CD4-positive, alpha-beta T cell (primary cell): ENCODE measurements at regions not wholly inside any gene's neighbourhood (a gene's known extent, or its start where the extent isn't known, plus 50 kb on each side); places are given as distances from the start of the nearest gene placed in this dataset.

Experiments used
- ATAC-seq: fragments of 200-7000 bp; cut with Tn5 transposase; one replicate; pipeline ENCODE4 v1.10.0; 2022; ENCODE audit warnings: mild to moderate bottlenecking; ENCODE audit not compliant: poor library complexity
- CTCF ChIA-PET: fragments of 350-600 bp; sonication (Branson Sonifier 250); formaldehyde crosslinking; loops from one replicate; lab custom pipeline; 2021; ENCODE audit warnings: antibody characterized with exemption, inconsistent platforms; lab: Charles Lee
- POLR2A ChIA-PET: fragments of 350-600 bp; sonication (Branson Sonifier 250); formaldehyde crosslinking; loops from one replicate; lab custom pipeline; 2021; ENCODE audit warnings: antibody characterized with exemption, inconsistent platforms; lab: Charles Lee
- DNase-seq, 14 experiments: peaks; one replicate each; pipeline ENCODE4 v3.0.0-alpha.2; 2013 to 2020; ENCODE audit warnings: mixed read lengths in 2 of 14
- H3K27ac ChIP-seq, 2 donors: one replicate each; pipeline versions ENCODE4 v1.5.1 to v1.7.0; 2013; ENCODE audit warnings: low read length in 2 of 2, low read depth in 1 of 2, mild to moderate bottlenecking in 1 of 2
- H3K27me3 ChIP-seq, 2 experiments: 1 replicate in 1 of 2; 2 replicates in 1 of 2; pipeline versions ENCODE4 v1.6.1 to v1.7.0; 2013; ENCODE audit warnings: low read length in 2 of 2, control low read depth in 1 of 2, mild to moderate bottlenecking in 1 of 2, moderate library complexity in 1 of 2; ENCODE audit not compliant: insufficient read depth in 2 of 2, control insufficient read depth in 1 of 2
- H3K36me3 ChIP-seq: one replicate; pipeline ENCODE4 v1.6.1; 2013; ENCODE audit warnings: low read length, control low read depth; ENCODE audit not compliant: insufficient read depth
- H3K4me1 ChIP-seq: one replicate; pipeline ENCODE4 v1.6.1; 2013; ENCODE audit warnings: low read length, control low read depth; ENCODE audit not compliant: insufficient read depth
- H3K4me3 ChIP-seq: one replicate; pipeline ENCODE4 v1.5.1; 2013; ENCODE audit warnings: mild to moderate bottlenecking, low read length, moderate library complexity
- H3K9me3 ChIP-seq, 2 experiments: 1 replicate in 1 of 2; 2 replicates in 1 of 2; pipeline versions ENCODE4 v1.6.1 to v1.7.0; 2013; ENCODE audit warnings: low read length in 2 of 2, mild to moderate bottlenecking in 2 of 2, control low read depth in 1 of 2, moderate library complexity in 1 of 2; ENCODE audit not compliant: control insufficient read depth in 1 of 2, insufficient read depth in 1 of 2
- H3K27ac Mint-ChIP-seq: one replicate; pipeline ENCODE4 v1.8.0; 2020; ENCODE audit warnings: mixed read lengths
- H3K27me3 Mint-ChIP-seq: one replicate; pipeline ENCODE4 v1.8.0; 2021; ENCODE audit warnings: mixed read lengths
- H3K36me3 Mint-ChIP-seq: one replicate; pipeline ENCODE4 v1.8.0; 2021; ENCODE audit warnings: low read depth, mixed read lengths
- H3K4me1 Mint-ChIP-seq: one replicate; pipeline ENCODE4 v1.8.0; 2021; ENCODE audit warnings: low read depth, mixed read lengths
- H3K4me3 Mint-ChIP-seq: one replicate; pipeline ENCODE4 v1.8.0; 2020; ENCODE audit warnings: mild to moderate bottlenecking, mixed read lengths
- H3K9me3 Mint-ChIP-seq: one replicate; pipeline ENCODE4 v1.8.0; 2020; ENCODE audit warnings: mixed read lengths
- CTCF ChIP-seq: fragments of 200-600 bp; IDR thresholded peaks from one replicate; pipeline ENCODE4 v1.8.0; 2022; ENCODE audit warnings: antibody characterized with exemption, mild to moderate bottlenecking
- intact Hi-C, 2 experiments: fragments of 100-400 bp; cut with DNase I in 1 of 2; cut with micrococcal nuclease in 1 of 2; formaldehyde crosslinking; loops; one replicate each; pipeline versions ENCODE4 v1.15.1 to v1.9.0; 2023 to 2025; cut with DNase I, micrococcal nuclease

- POLR2A ChIA-PET, result no interaction called here
- no peaks in the 10 kb centered on the region for H3K4me1 ChIP-seq
- H3K27ac Mint-ChIP-seq, result no peak overlapping the region
Measured at GRCh38 chr15:31563001-31563400, 236.4 kb downstream of the KLF13 start.

GRCh38 chr15:31563421-31563820 is 236.8 kb downstream of the KLF13 start:
- Histone ChIP-seq H3K27ac (no peak overlapping the region), H3K4me3 (no peak overlapping the region), H3K36me3 (no peaks in the 10 kb centered on the region), H3K27me3 (peaks cover 0 to 3% of the 10 kb centered on the region in 2 experiments), H3K9me3 (peaks cover 0 to 8% of the 10 kb centered on the region in 2 experiments), H3K4me1 (no peaks in the 10 kb centered on the region)
- Mint-ChIP-seq H3K9me3 (peaks cover 6% of the 10 kb centered on the region), H3K36me3 (no peaks in the 10 kb centered on the region), H3K4me1 (no peaks in the 10 kb centered on the region), H3K4me3 (no peak overlapping the region), H3K27ac (no peak overlapping the region), H3K27me3 (no peaks in the 10 kb centered on the region)
- DNase-seq, result no peak
- ChIA-PET POLR2A (no interaction called here), CTCF (no interaction called here)
- no peak for TF ChIP-seq CTCF
- intact Hi-C loops, result no loop called here
- no peak for ATAC-seq

More at GRCh38 chr15:31563001-31563400, 236.4 kb downstream of the KLF13 start:
- Histone ChIP-seq H3K27ac (no peak overlapping the region), H3K36me3 (no peaks in the 10 kb centered on the region), H3K9me3 (peaks cover 0 to 6% of the 10 kb centered on the region in 2 experiments), H3K4me3 (no peak overlapping the region), H3K27me3 (peaks cover 0 to 3% of the 10 kb centered on the region in 2 experiments)
- Mint-ChIP-seq H3K27me3 (no peaks in the 10 kb centered on the region), H3K4me1 (no peaks in the 10 kb centered on the region), H3K36me3 (no peaks in the 10 kb centered on the region), H3K9me3 (peaks cover 3% of the 10 kb centered on the region), H3K4me3 (no peak overlapping the region)
- DNase-seq (no peak), ATAC-seq (no peak)
- TF ChIP-seq CTCF, result no peak
- intact Hi-C loops, result no loop called here
- CTCF ChIA-PET, result no interaction called here

- ChIA-PET CTCF (no interaction called here), POLR2A (no interaction called here)
- H3K9me3 ChIP-seq, result peaks cover 3 to 13% of the 10 kb centered on the region in 2 experiments
- H3K36me3 ChIP-seq, result no peaks in the 10 kb centered on the region
- no peaks in the 10 kb centered on the region for H3K27me3 ChIP-seq
- no peak overlapping the region for H3K27ac ChIP-seq
- intact Hi-C loops, result no loop called here
- Mint-ChIP-seq H3K9me3 (peaks cover 7% of the 10 kb centered on the region), H3K4me3 (no peak overlapping the region), H3K36me3 (no peaks in the 10 kb centered on the region), H3K27ac (no peak overlapping the region), H3K4me1 (no peaks in the 10 kb centered on the region), H3K27me3 (peaks cover 12% of the 10 kb centered on the region)
- ATAC-seq (no peak), DNase-seq (no peak)
- no peaks in the 10 kb centered on the region for H3K4me1 ChIP-seq
- H3K4me3 ChIP-seq, result no peak overlapping the region
- no peak for TF ChIP-seq CTCF
Measured at GRCh38 chr15:31567861-31568260, 241.2 kb downstream of the KLF13 start.
